Putamen (tissue), 1 donor: ENCODE measurements at regions not wholly inside any gene's neighbourhood (a gene's known extent, or its start where the extent isn't known, plus 50 kb on each side); places are given as distances from the start of the nearest gene placed in this dataset.

Experiments
- DNase-seq: peaks from one replicate; pipeline ENCODE4 v3.0.0-alpha.2; 2016; ENCODE audit warnings: low spot score

GRCh38 chr7:47221826-47222225 is 360.1 kb downstream of the TNS3 start:
- no peak for DNase-seq

GRCh38 chr7:47218378-47219176 is 363.3 kb downstream of the TNS3 start:
- no peak for DNase-seq

- DNase-seq = no peak
These were observed 364.1 kb downstream of the TNS3 start for GRCh38 chr7:47217570-47218360.

- no peak for DNase-seq
These were observed 364.8 kb downstream of the TNS3 start for GRCh38 chr7:47217086-47217485.

GRCh38 chr7:47216439-47216838 is 365.5 kb downstream of the TNS3 start:
- DNase-seq = no peak

GRCh38 chr7:47215640-47216039 is 366.3 kb downstream of the TNS3 start:
- no peak for DNase-seq

GRCh38 chr7:47215049-47215448 is 366.9 kb downstream of the TNS3 start:
- no peak for DNase-seq

GRCh38 chr7:47213276-47213675 is 368.6 kb downstream of the TNS3 start:
- DNase-seq = no peak

- DNase-seq = no peak
These were observed 370.4 kb downstream of the TNS3 start for GRCh38 chr7:47211519-47211973.

- no peak for DNase-seq
These were observed 371.5 kb downstream of the TNS3 start for GRCh38 chr7:47210281-47210854.

GRCh38 chr7:47207956-47208355 is 374.0 kb downstream of the TNS3 start:
- DNase-seq = no peak

GRCh38 chr7:47204709-47205108 is 377.2 kb downstream of the TNS3 start:
- no peak for DNase-seq

- DNase-seq = no peak
These were observed 379.6 kb downstream of the TNS3 start for GRCh38 chr7:47202146-47202783.

GRCh38 chr7:47198159-47198558 is 383.8 kb downstream of the TNS3 start:
- no peak for DNase-seq

- DNase-seq = no peak
These were observed 384.4 kb downstream of the TNS3 start for GRCh38 chr7:47197486-47197885.

GRCh38 chr7:47196737-47197136 is 385.2 kb downstream of the TNS3 start:
- no peak for DNase-seq

- DNase-seq = no peak
These were observed 385.7 kb downstream of the TNS3 start for GRCh38 chr7:47196106-47196645.

GRCh38 chr7:47195641-47196040 is 386.3 kb downstream of the TNS3 start:
- no peak for DNase-seq

- no peak for DNase-seq
These were observed 387.3 kb downstream of the TNS3 start for GRCh38 chr7:47194516-47195057.

- DNase-seq = no peak
These were observed 388.9 kb downstream of the TNS3 start for GRCh38 chr7:47192978-47193377.

- DNase-seq = no peak
These were observed 390.0 kb downstream of the TNS3 start for GRCh38 chr7:47191876-47192291.

GRCh38 chr7:47191316-47191715 is 390.6 kb downstream of the TNS3 start:
- no peak for DNase-seq
